Left ventricle myocardium inferior (tissue), 1 donor: ENCODE measurements at regions not wholly inside any gene's neighbourhood (a gene's known extent, or its start where the extent isn't known, plus 50 kb on each side); places are given as distances from the start of the nearest gene placed in this dataset.

Source experiments
- DNase-seq: peaks from one replicate; pipeline ENCODE4 v3.0.0-alpha.2; 2020
- H3K27ac ChIP-seq: fragments of 200-600 bp; replicated peaks from 2 replicates; pipeline ENCODE4 v1.8.0; 2021
- H3K27me3 ChIP-seq: fragments of 200-600 bp; 2 replicates; pipeline ENCODE4 v1.8.0; 2021; ENCODE audit warnings: low read depth
- H3K36me3 ChIP-seq: fragments of 200-600 bp; 2 replicates; pipeline ENCODE4 v1.8.0; 2021
- H3K4me1 ChIP-seq: fragments of 200-600 bp; 2 replicates; pipeline ENCODE4 v1.8.0; 2021
- H3K4me3 ChIP-seq: fragments of 200-600 bp; 2 replicates; pipeline ENCODE4 v1.8.0; 2021; ENCODE audit warnings: mild to moderate bottlenecking, moderate library complexity
- H3K9me3 ChIP-seq: fragments of 200-600 bp; replicated peaks from 2 replicates; pipeline ENCODE4 v1.8.0; 2021
- intact Hi-C: fragments of 100-400 bp; cut with micrococcal nuclease; formaldehyde crosslinking; loops from one replicate; pipeline ENCODE4 v1.11.0; 2022
- TF ChIP-seq, protein P1 (sequence below): fragments of 200-600 bp; IDR thresholded peaks from 2 replicates; pipeline ENCODE4 v1.8.0; 2021; ENCODE audit warnings: antibody characterized with exemption, mild to moderate bottlenecking, borderline replicate concordance
- donor health status: DM: no; HTN: yes; CAD: no; lungs with severe emphysema.

DNA sequence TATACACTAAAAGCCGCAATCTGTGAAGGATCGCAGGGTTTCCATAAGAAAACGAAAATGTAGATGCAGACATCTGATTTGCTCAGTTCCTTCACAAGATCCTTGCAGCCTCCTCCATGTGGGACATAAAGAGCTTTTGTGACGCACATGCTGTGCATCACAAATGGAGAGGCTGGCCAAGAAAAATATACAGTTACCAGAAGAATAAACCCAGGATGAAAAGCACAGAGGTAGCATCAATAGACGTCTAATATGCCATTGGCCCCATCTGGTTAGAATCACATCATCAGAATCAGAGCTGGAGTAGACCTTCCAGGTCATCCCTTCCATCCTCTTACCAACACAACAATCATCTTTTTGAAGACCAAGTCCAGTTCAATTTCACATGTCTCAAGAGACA lies 517.4 kb downstream of the RAB28 start:
- Histone ChIP-seq H3K4me1 (no peaks in the 10 kb centered on the region), H3K27ac (no peak overlapping the region), H3K9me3 (no peaks in the 10 kb centered on the region), H3K36me3 (no peaks in the 10 kb centered on the region), H3K27me3 (no peaks in the 10 kb centered on the region), H3K4me3 (no peak overlapping the region)
- TF ChIP-seq, protein P1, sequence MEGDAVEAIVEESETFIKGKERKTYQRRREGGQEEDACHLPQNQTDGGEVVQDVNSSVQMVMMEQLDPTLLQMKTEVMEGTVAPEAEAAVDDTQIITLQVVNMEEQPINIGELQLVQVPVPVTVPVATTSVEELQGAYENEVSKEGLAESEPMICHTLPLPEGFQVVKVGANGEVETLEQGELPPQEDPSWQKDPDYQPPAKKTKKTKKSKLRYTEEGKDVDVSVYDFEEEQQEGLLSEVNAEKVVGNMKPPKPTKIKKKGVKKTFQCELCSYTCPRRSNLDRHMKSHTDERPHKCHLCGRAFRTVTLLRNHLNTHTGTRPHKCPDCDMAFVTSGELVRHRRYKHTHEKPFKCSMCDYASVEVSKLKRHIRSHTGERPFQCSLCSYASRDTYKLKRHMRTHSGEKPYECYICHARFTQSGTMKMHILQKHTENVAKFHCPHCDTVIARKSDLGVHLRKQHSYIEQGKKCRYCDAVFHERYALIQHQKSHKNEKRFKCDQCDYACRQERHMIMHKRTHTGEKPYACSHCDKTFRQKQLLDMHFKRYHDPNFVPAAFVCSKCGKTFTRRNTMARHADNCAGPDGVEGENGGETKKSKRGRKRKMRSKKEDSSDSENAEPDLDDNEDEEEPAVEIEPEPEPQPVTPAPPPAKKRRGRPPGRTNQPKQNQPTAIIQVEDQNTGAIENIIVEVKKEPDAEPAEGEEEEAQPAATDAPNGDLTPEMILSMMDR, result no peak
- intact Hi-C loops, result no loop called here
- no peak for DNase-seq

DNA sequence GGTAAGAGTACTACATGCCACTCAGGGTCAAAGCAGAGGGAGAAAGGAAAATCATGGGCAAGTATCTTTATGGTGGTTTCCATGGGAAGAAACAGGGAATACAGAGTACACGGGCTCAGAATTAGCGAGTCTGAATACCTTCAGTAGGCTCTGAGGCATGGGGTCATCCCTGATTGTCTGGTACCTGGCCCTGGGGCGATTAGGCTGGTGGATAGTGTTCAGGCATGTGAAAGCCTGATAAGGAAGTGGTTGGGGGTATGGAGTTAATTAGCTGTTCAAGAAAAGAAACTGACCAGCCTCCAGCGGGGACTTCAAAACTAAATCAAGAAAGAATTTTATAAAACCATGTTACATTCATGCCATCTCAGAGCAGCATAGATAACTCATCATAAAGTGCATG lies 518.8 kb downstream of the RAB28 start:
- H3K36me3 ChIP-seq, result no peaks in the 10 kb centered on the region
- no peak for DNase-seq
- intact Hi-C loops, result no loop called here
- no peak overlapping the region for H3K27ac ChIP-seq
- no peaks in the 10 kb centered on the region for H3K27me3 ChIP-seq
- TF ChIP-seq, protein P1, result no peak
- H3K4me1 ChIP-seq, result no peaks in the 10 kb centered on the region
- no peak overlapping the region for H3K4me3 ChIP-seq
- H3K9me3 ChIP-seq, result no peaks in the 10 kb centered on the region

DNA sequence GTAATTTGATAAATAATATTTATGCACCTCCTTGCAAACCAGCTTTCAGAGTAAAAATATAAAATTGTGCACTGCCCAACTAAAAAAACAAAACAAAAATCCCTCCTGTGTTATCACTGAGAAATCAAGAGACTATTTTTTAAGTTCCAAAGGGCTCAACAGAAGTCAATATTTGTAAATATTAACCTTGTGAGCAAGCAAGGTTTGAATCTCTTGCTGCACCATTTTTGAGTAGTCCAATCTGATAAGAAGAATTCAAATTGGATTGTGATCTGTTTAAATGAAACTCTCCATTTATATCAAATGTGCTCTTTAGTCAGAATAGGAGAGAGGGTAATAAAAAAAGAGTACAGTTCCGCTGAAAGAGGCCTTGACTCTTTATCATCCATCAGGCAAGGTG lies 520.2 kb downstream of the RAB28 start:
- intact Hi-C loops, result no loop called here
- H3K27me3 ChIP-seq, result no peaks in the 10 kb centered on the region
- H3K4me3 ChIP-seq, result no peak overlapping the region
- no peaks in the 10 kb centered on the region for H3K36me3 ChIP-seq
- DNase-seq, result no peak
- H3K9me3 ChIP-seq, result no peaks in the 10 kb centered on the region
- H3K4me1 ChIP-seq, result no peaks in the 10 kb centered on the region
- TF ChIP-seq, protein P1, result no peak
- H3K27ac ChIP-seq, result no peak overlapping the region

DNA sequence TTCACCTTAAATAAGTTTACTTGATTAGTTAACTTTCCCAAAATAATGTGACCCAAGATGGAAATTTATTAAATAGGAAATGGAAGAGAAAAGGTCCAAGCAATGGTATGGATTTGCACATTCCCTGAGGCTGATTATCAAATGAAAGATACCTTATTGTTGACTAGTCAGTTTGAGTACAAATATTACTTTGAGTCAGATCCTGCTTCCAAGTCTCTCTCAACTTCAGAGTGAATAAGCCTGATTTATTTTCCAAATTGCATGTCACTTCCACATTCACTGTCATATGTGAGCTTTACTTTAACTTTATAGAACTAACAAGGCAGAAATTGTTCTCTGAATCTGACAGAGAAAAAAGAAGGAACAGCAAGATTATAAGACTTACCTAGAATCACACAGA lies 520.8 kb downstream of the RAB28 start:
- H3K27ac ChIP-seq, result no peak overlapping the region
- DNase-seq, result no peak
- TF ChIP-seq, protein P1, result no peak
- no peaks in the 10 kb centered on the region for H3K36me3 ChIP-seq
- H3K4me1 ChIP-seq, result no peaks in the 10 kb centered on the region
- H3K4me3 ChIP-seq, result no peak overlapping the region
- intact Hi-C loops, result no loop called here
- H3K9me3 ChIP-seq, result no peaks in the 10 kb centered on the region
- no peaks in the 10 kb centered on the region for H3K27me3 ChIP-seq

DNA sequence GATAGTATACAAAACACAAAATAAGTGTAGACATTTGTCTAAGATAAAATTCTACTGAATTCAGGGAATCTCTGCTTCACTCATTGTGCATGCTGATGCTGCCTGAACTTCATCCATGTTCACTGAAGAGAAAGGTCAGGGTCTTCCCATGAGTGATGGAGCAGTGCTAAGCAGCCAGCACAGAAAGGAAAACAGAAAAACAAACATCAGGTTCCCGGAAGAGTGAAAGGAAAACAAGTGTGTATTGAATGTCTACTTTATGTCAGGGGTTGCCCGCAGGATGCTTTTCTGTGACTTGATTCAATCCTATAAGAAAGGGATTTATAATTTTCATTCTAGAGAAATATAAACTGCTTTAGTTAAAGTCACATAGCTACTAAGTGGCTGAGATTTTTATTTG lies 522.4 kb downstream of the RAB28 start:
- Histone ChIP-seq H3K4me3 (no peak overlapping the region), H3K4me1 (no peaks in the 10 kb centered on the region), H3K27ac (no peak overlapping the region), H3K36me3 (no peaks in the 10 kb centered on the region), H3K27me3 (no peaks in the 10 kb centered on the region), H3K9me3 (no peaks in the 10 kb centered on the region)
- intact Hi-C loops, result no loop called here
- TF ChIP-seq, protein P1, result no peak
- DNase-seq, result no peak

DNA sequence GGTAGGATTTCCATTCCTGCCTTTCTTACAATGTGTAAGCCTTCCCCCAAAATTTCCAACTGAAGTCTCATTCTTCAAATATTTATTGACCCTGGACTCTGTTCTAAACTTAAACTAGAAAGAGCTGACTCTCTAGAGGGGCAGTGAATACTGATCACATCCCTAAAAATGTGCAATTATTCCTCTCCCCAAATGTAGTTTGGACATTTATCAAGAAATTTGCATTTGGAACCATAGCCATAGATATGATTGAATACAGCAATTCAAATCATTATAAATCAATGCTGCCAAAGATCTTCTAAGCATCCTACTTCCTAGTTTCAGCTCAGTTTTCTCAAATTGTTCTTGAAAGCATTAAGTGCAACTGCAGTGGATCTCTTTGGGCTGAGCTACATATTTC lies 525.7 kb downstream of the RAB28 start:
- DNase-seq, result no peak
- Histone ChIP-seq H3K4me3 (no peak overlapping the region), H3K4me1 (no peaks in the 10 kb centered on the region), H3K36me3 (no peaks in the 10 kb centered on the region), H3K27me3 (no peaks in the 10 kb centered on the region), H3K27ac (no peak overlapping the region), H3K9me3 (no peaks in the 10 kb centered on the region)
- intact Hi-C loops, result no loop called here
- TF ChIP-seq, protein P1, result no peak
